ENCODE measurements at regions not wholly inside any gene's neighbourhood (a gene's known extent, or its start where the extent isn't known, plus 50 kb on each side); places are given as distances from the start of the nearest gene placed in this dataset.
"Not testable (repeated sequence)": the region's sequence is repeated elsewhere in the genome, so short reads cannot be mapped to it uniquely, and the experiment has no call there.

GRCh38 chr5:92206681-92207080 lies 823.6 kb upstream of the ARRDC3 start:
- no peaks in the 10 kb centered on the region for H3K4me1 ChIP-seq
- no peaks in the 10 kb centered on the region for H3K27me3 ChIP-seq
- H3K27ac ChIP-seq: no peak overlapping the region
- no peaks in the 10 kb centered on the region for H3K36me3 ChIP-seq
- intact Hi-C loops (cut with DNase I; ENCODE audit: low total_unique reads): no loop called here
- 83 to 88% methylated on average over 3 to 5 of the region's 5 CpGs for WGBS, 2 donors (ENCODE audit: low coverage in 1 of 2)
- in situ Hi-C loops (cut with MboI; ENCODE audit: low pct_ligation_motif_present in 1 of 4, low pct_unique_long_range_greater_than_20kb in 1 of 4, low sequenced_read_pairs in 3 of 4): no loop called here
- TF ChIP-seq POLR2A (IDR thresholded peaks at IDR 0.05): no peak
- no peak for TF ChIP-seq EP300 (IDR thresholded peaks at IDR 0.05; ENCODE audit: low read depth)
- no peak for TF ChIP-seq POLR2AphosphoS5 (IDR thresholded peaks at IDR 0.05)
- no peak overlapping the region for H3K4me3 ChIP-seq
- peaks cover 0 to 4% of the 10 kb centered on the region in 2 donors for H3K9me3 ChIP-seq
- DNase-seq: no peak

DNA sequence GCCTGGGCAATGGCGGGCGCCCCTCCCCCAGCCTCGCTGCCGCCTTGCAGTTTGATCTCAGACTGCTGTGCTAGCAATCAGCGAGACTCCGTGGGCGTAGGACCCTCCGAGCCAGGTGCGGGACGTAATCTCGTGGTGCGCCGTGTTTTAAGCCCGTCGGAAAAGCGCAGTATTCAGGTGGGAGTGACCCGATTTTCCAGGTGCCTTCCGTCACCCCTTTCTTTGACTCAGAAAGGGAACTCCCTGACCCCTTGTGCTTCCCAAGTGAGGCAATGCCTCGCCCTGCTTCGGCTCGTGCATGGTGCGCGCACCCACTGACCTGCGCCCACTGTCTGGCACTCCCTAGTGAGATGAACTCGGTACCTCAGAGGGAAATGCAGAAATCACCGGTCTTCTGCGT lies 815.9 kb upstream of the ARRDC3 start:
- intact Hi-C loops (cut with DNase I; ENCODE audit: low total_unique reads); H3K27ac ChIP-seq; H3K36me3 ChIP-seq; DNase-seq; in situ Hi-C loops (cut with MboI; ENCODE audit: low pct_ligation_motif_present in 1 of 4, low pct_unique_long_range_greater_than_20kb in 1 of 4, low sequenced_read_pairs in 3 of 4); H3K4me1 ChIP-seq; H3K9me3 ChIP-seq; H3K4me3 ChIP-seq; H3K27me3 ChIP-seq: not testable (repeated sequence)
- WGBS, 2 donors (ENCODE audit: low coverage in 1 of 2): 40 to 95% methylated on average over 1 to 27 of the region's 27 CpGs

DNA sequence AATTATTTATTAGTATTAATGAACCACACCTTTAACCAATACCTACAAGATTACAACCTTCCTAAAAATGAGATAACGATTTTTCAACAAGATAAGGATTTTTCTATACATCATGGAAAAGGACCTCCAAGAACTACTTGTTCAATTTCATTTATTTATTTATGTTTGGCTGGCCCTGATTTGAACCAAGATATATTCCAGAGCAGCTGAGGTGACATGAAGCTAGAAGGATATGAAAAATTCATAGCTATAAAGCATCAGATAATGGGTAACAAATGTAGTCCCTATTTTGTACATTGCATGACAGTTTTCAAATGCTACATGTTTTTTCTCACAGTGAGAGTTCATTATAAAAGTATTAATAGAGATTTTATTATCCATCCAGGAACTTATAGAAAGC lies 798.5 kb upstream of the ARRDC3 start:
- in situ Hi-C loops (cut with MboI; ENCODE audit: low pct_ligation_motif_present in 1 of 4, low pct_unique_long_range_greater_than_20kb in 1 of 4, low sequenced_read_pairs in 3 of 4): no loop called here
- Histone ChIP-seq H3K27me3 (no peaks in the 10 kb centered on the region), H3K36me3 (no peaks in the 10 kb centered on the region), H3K27ac (no peak overlapping the region), H3K9me3 (no peaks in the 10 kb centered on the region), H3K4me1 (no peaks in the 10 kb centered on the region), H3K4me3 (no peak overlapping the region)
- WGBS, 2 donors (ENCODE audit: low coverage in 1 of 2): 63 to 64% methylated on average over 1 of the region's 1 CpG
- no peak for DNase-seq
- intact Hi-C loops (cut with DNase I; ENCODE audit: low total_unique reads): no loop called here
- TF ChIP-seq POLR2A (IDR thresholded peaks at IDR 0.05): no peak
- no peak for TF ChIP-seq EP300 (IDR thresholded peaks at IDR 0.05; ENCODE audit: low read depth)
- TF ChIP-seq CTCF (IDR thresholded peaks at IDR 0.05): no peak
- no peak for TF ChIP-seq POLR2AphosphoS5 (IDR thresholded peaks at IDR 0.05)

- Histone ChIP-seq H3K27me3 (no peaks in the 10 kb centered on the region), H3K4me3 (no peak overlapping the region), H3K9me3 (no peaks in the 10 kb centered on the region), H3K4me1 (no peaks in the 10 kb centered on the region), H3K36me3 (no peaks in the 10 kb centered on the region), H3K27ac (no peak overlapping the region)
- in situ Hi-C loops (cut with MboI; ENCODE audit: low pct_ligation_motif_present in 1 of 4, low pct_unique_long_range_greater_than_20kb in 1 of 4, low sequenced_read_pairs in 3 of 4) (no loop called here), intact Hi-C loops (cut with DNase I; ENCODE audit: low total_unique reads) (no loop called here)
- no peak for DNase-seq
- TF ChIP-seq POLR2A (IDR thresholded peaks at IDR 0.05): no peak
- no peak for TF ChIP-seq CTCF (IDR thresholded peaks at IDR 0.05)
- no peak for TF ChIP-seq POLR2AphosphoS5 (IDR thresholded peaks at IDR 0.05)
- no peak for TF ChIP-seq EP300 (IDR thresholded peaks at IDR 0.05; ENCODE audit: low read depth)
These were observed 797.3 kb upstream of the ARRDC3 start for GRCh38 chr5:92180391-92180790.

GRCh38 chr5:92179651-92180050 lies 796.5 kb upstream of the ARRDC3 start:
- Histone ChIP-seq H3K27ac (no peak overlapping the region), H3K4me1 (no peaks in the 10 kb centered on the region), H3K9me3 (no peaks in the 10 kb centered on the region), H3K27me3 (no peaks in the 10 kb centered on the region), H3K4me3 (no peak overlapping the region), H3K36me3 (no peaks in the 10 kb centered on the region)
- intact Hi-C loops (cut with DNase I; ENCODE audit: low total_unique reads) (no loop called here), in situ Hi-C loops (cut with MboI; ENCODE audit: low pct_ligation_motif_present in 1 of 4, low pct_unique_long_range_greater_than_20kb in 1 of 4, low sequenced_read_pairs in 3 of 4) (no loop called here)
- TF ChIP-seq EP300 (IDR thresholded peaks at IDR 0.05; ENCODE audit: low read depth) (no peak), POLR2AphosphoS5 (IDR thresholded peaks at IDR 0.05) (no peak), POLR2A (IDR thresholded peaks at IDR 0.05) (no peak), CTCF (IDR thresholded peaks at IDR 0.05) (no peak)
- WGBS, 2 donors (ENCODE audit: low coverage in 1 of 2): 46 to 49% methylated on average over 1 of the region's 1 CpG
- no peak for DNase-seq
